VCaP (cell line): ENCODE measurements at regions not wholly inside any gene's neighbourhood (a gene's known extent, or its start where the extent isn't known, plus 50 kb on each side); places are given as distances from the start of the nearest gene placed in this dataset.

Experiments
- H3K27ac ChIP-seq: fragments of 450-650 bp; 2 replicates; pipeline ENCODE4 v1.5.1; 2017
- TF ChIP-seq, protein P1 (sequence below): fragments of 450-650 bp; conservative IDR thresholded peaks from 2 replicates; pipeline ENCODE4 v1.5.1; 2017; ENCODE audit warnings: mild to moderate bottlenecking, moderate library complexity

DNA sequence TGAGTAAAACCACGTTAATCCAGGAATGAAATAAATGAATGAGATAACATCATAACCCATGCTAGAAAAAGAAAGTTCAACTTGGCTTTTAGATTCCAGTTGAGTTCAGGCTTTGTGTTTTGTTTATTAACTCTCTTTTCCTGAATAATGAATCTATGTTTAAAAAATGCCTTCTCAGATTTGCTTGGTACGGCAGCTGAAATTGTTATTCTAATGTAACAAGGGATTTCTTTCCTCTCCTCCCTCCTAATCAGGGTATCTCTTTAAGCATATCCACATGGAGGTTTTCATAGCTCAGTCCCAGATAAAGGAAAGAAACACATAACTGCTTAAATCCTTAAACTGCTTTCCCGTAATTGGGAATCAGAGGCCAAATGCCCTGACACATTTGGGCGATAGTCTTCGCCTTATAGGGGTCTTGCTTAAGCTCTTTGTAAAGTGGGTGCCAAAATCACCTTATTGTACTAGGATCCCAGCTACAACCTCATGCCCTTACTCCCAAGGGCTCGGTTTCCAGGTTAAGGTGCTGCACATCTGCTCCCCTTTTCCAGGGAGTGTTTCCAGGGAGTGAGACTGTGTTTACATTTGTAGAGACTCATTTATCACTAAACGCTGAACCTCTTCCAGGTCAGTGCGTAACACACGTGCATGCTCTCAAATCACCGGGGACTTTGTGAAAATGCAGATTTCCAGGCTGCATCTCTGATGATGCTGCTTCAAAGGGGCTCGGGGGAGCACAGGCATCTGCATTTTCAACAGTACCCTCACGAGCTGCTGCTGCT, 142.8 kb upstream of the FOXF1 start:
- TF ChIP-seq, protein P1, sequence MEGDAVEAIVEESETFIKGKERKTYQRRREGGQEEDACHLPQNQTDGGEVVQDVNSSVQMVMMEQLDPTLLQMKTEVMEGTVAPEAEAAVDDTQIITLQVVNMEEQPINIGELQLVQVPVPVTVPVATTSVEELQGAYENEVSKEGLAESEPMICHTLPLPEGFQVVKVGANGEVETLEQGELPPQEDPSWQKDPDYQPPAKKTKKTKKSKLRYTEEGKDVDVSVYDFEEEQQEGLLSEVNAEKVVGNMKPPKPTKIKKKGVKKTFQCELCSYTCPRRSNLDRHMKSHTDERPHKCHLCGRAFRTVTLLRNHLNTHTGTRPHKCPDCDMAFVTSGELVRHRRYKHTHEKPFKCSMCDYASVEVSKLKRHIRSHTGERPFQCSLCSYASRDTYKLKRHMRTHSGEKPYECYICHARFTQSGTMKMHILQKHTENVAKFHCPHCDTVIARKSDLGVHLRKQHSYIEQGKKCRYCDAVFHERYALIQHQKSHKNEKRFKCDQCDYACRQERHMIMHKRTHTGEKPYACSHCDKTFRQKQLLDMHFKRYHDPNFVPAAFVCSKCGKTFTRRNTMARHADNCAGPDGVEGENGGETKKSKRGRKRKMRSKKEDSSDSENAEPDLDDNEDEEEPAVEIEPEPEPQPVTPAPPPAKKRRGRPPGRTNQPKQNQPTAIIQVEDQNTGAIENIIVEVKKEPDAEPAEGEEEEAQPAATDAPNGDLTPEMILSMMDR = no peak
- H3K27ac ChIP-seq = no peak overlapping the region

DNA sequence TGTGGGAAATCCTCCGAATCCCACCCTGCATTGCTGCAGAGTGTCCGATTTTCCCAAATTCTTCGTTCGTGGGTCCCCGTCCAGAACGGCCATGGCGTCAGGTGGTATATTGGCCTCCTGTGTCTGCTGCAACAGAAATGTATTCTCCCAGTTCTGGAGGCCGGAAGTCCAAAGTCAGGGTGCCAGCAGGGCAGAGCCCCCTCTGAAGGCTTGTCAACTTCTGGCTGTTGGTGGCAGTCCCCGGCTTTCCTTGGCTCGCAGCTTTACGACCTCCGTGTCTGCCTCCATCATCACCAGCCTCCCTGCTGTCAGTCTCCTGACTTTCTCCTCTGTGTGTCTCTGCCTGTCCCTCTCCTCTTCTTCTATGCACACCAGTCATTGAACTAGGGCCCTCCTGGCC, 142.1 kb upstream of the FOXF1 start:
- no peak overlapping the region for H3K27ac ChIP-seq
- TF ChIP-seq, protein P1 = no peak

- TF ChIP-seq, protein P1 = no peak
- no peak overlapping the region for H3K27ac ChIP-seq
Observed at GRCh38 chr16:86370062-86370461, 140.3 kb upstream of the FOXF1 start.

DNA sequence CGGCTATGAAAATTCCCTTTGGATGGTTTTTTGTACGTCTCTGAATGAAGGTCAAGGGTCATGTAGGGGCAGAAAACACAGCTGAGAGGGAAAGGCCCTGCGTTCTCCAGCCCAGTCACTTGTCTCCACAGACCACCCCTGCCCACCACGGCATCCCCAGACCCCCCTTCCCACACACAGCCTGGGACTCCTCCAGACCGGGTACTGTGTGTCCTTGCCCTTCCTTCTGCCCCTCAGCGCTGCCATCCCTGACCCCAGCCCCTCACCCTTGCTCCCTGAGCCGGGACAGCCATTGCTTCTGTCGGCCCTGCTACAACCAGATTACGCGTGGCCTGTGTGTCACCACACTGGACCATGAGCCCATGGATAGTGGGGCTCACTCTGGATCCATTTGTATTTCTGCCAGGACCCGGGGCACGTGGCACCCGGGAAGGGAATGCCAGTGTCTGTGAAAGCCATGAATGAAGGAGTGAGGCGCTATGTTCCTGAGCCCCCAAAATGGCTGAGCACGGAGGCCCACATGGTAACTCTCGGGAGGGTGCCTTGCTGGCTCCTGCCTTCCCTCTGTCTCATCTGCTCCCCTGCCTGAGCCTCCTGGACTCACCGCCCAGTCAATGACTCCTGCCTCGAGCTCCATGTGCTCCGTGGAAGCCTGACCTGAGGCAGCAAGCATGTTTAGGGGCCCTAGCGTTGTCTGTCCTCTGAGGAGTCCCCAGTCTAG, 139.1 kb upstream of the FOXF1 start:
- TF ChIP-seq, protein P1 = no peak
- H3K27ac ChIP-seq = no peak overlapping the region

DNA sequence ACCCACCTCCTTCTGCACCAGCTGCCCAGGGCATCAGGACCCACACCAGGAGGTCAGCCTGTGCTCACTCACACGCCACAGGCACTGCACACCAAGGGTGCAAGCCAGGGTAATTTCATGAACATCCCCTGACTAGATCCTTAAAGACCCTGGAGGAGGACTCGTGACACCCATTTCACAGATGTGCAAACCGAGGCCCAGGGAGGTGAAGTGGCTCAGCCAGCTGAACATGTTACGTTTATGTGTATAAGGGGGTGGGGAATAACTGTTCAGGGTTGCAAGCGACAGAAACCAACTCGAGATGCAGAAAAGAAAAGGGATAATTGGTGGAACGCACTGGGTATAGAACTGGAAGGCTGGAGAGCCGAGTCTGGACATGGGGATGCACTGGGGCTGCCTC, 138.1 kb upstream of the FOXF1 start:
- TF ChIP-seq, protein P1 = no peak
- no peak overlapping the region for H3K27ac ChIP-seq

- no peak overlapping the region for H3K27ac ChIP-seq
- TF ChIP-seq, protein P1 = no peak
Observed at GRCh38 chr16:86373276-86373901, 136.9 kb upstream of the FOXF1 start.

GRCh38 chr16:86374603-86375130, 135.7 kb upstream of the FOXF1 start:
- TF ChIP-seq, protein P1 = no peak
- no peak overlapping the region for H3K27ac ChIP-seq
